ENCODE measurements at regions not wholly inside any gene's neighbourhood (a gene's known extent, or its start where the extent isn't known, plus 50 kb on each side); places are given as distances from the start of the nearest gene placed in this dataset.

- TF ChIP-seq CTCF (IDR thresholded peaks at IDR 0.05) (no peak), EP300 (IDR thresholded peaks at IDR 0.05) (no peak), POLR2A (IDR thresholded peaks at IDR 0.05) (no peak), POLR2AphosphoS5 (IDR thresholded peaks at IDR 0.05) (no peak)
Observed at GRCh38 chr14:25607192-25607591, 557.2 kb upstream of the STXBP6 start.

Data from suprapubic skin (tissue), 4 donors.